SIG-M5 (cell line): ENCODE measurements at regions not wholly inside any gene's neighbourhood (a gene's known extent, or its start where the extent isn't known, plus 50 kb on each side); places are given as distances from the start of the nearest gene placed in this dataset.

Experiments used
- DNase-seq: peaks from one replicate; lab custom pipeline; 2025; lab: John Stamatoyannopoulos, UW

- DNase-seq, result no peak
Measured at GRCh38 chr18:55650363-55650870, 62.4 kb upstream of the TCF4 start.

GRCh38 chr18:55647331-55647730 is 59.3 kb upstream of the TCF4 start:
- no peak for DNase-seq

GRCh38 chr18:55642191-55642590 is 54.2 kb upstream of the TCF4 start:
- no peak for DNase-seq

- no peak for DNase-seq
Measured at GRCh38 chr18:55641486-55641885, 53.5 kb upstream of the TCF4 start.
